ENCODE measurements at regions not wholly inside any gene's neighbourhood (a gene's known extent, or its start where the extent isn't known, plus 50 kb on each side); places are given as distances from the start of the nearest gene placed in this dataset.

DNA sequence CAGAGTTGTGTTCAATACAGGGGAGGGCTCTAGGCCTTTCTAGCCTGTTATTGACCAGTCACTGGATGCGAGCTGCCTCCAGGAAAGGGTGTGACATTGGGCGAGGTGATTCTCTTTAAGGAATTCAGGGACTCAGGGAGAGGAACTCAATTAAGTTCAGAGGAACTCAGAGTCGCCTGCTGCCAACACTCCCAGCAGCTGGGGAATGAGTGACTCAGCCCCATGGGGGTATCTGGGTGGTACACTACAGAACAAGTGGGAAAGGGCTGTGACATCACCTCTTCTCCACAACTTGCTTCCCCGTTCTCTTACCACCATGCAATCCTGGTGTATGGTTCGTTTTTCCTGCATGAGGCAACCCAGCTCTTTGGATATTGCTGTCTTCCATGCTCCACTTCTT is 50.4 kb upstream of the CYRIA start:
- no peak for DNase-seq

Measured in central memory CD4-positive, alpha-beta T cell (primary cell).